ENCODE measurements at regions not wholly inside any gene's neighbourhood (a gene's known extent, or its start where the extent isn't known, plus 50 kb on each side); places are given as distances from the start of the nearest gene placed in this dataset.
"Not testable (repeated sequence)": the region's sequence is repeated elsewhere in the genome, so short reads cannot be mapped to it uniquely, and the experiment has no call there.

DNA sequence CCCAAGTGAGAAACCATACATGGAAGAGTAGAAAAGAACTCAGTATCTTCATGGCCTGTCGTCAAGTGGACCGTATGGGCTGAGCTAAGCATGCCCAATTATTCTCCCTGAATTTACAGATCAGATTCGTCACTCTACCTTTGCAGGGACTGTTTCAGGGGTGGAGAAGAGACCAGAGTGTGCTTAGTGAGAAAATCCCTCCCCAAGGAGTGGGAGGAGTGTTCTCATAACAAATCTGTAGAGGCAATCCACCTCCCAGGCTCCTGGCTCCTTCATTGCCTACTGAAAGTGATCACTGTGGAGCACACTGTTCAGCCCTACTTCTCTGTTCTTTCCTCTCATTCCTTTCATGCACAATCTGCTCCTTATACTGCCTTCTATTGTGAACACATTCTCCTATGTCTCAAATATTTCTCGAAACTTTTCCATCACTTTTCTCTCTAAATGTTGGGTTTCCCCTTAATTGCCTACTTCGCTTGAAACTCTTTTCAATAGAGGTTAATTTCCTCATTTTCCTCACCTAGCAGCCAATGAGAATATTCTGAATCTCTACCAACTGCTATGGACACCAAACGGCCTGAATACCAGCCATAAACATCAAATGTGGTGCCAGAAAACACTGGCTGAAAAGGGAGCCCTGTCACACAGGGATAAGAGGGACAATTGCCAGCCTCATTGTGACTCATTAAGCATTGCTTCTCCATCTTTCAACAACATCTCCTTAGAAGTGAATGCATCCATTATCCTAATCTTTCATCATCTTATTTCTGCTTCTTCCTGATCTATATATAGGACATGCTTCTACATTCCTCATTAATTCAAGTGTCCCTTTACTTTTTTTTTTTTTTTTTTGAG, 398.3 kb downstream of the UTRN start:
- no peak for DNase-seq (ENCODE audit: low spot score)
- no peak overlapping the region for H3K4me3 ChIP-seq
- H3K9me3 ChIP-seq: peaks cover 0 to 24% of the 10 kb centered on the region in 2 donors
- H3K27ac ChIP-seq: no peak overlapping the region
- H3K36me3 ChIP-seq: no peaks in the 10 kb centered on the region
- no peaks in the 10 kb centered on the region for H3K27me3 ChIP-seq
- peaks cover 0 to 13% of the 10 kb centered on the region in 2 donors for H3K4me1 ChIP-seq
- TF ChIP-seq CTCF (IDR thresholded peaks at IDR 0.05): no peak

DNA sequence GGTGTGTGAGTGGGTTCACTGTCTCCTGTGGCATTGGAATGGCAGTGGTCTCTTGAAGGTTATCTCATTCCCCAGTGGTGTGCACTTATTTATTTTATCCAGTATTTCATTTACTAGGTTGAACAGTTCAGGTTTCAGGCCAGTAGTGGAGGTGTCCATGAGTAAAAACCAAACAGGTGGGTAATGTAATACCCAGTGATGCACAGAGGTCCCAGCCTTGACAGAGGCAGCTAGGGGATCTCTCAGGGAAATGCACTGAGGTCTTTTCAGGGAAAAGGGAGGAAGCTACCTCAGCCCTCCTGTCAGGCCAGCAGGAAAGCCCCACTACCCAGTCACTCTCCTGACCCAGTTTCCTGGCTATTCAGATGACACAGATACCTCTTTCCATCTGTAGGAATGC, 403.6 kb downstream of the UTRN start:
- Histone ChIP-seq H3K4me3 (no peak overlapping the region), H3K27me3 (no peaks in the 10 kb centered on the region), H3K36me3 (no peaks in the 10 kb centered on the region), H3K27ac (no peak overlapping the region), H3K4me1 (no peaks in the 10 kb centered on the region), H3K9me3 (peaks cover 0 to 36% of the 10 kb centered on the region in 2 donors)
- no peak for TF ChIP-seq CTCF (IDR thresholded peaks at IDR 0.05)
- DNase-seq (ENCODE audit: low spot score): no peak

DNA sequence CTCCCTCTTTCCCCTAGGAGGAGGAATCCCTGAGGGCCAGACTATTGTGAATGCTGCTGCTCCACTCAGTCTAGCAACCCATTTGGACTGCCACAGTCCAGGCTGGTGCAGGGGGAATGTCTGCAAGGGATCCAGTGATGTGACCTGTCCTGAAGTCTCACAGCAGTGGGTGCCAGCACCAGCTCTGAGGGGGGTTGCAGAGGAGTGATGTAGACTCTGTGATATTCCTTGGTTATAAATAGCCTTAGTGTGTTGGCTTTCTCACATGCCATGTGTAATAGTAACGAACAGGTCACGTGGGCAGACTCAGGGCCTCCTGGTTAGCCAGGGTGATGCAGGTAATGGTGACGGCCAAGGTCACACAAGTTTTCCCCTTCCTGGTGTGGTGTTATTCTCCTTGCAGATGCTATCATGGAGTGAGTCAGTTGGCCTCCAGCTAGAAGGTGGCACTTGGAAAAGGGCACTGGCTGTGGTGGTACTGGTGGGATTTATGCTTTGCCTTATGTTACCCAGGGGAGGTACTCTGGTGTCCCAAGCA, 404.4 kb downstream of the UTRN start:
- Histone ChIP-seq H3K27me3 (no peaks in the 10 kb centered on the region), H3K27ac (no peak overlapping the region), H3K4me1 (no peaks in the 10 kb centered on the region), H3K9me3 (peaks cover 0 to 36% of the 10 kb centered on the region in 2 donors), H3K36me3 (no peaks in the 10 kb centered on the region), H3K4me3 (no peak overlapping the region)
- TF ChIP-seq CTCF (IDR thresholded peaks at IDR 0.05): no peak
- DNase-seq (ENCODE audit: low spot score): no peak

DNA sequence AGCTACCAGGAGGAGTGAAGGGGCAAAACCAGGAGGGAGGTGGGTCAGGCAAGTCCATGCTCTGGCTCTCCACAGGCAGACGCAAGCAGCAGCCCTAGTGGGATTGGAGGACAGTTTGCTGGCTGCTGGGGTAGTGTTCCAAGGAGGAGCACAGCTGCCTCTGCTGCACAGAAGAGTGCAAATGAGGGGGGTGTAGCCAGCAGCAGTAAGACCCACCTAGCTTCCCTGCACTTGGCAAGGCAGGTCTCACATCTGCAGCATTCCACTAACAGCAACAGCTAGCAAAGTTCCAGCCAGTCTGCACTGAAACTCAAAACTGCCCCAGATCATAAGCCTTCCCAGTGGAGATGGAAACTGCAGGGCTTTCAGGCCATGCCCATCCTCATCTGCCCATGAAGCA, 405.0 kb downstream of the UTRN start:
- Histone ChIP-seq H3K36me3 (no peaks in the 10 kb centered on the region), H3K9me3 (peaks cover 0 to 36% of the 10 kb centered on the region in 2 donors), H3K27ac (no peak overlapping the region), H3K27me3 (no peaks in the 10 kb centered on the region), H3K4me3 (no peak overlapping the region), H3K4me1 (no peaks in the 10 kb centered on the region)
- TF ChIP-seq CTCF (IDR thresholded peaks at IDR 0.05): no peak
- DNase-seq (ENCODE audit: low spot score): no peak

GRCh38 chr6:144690666-144691065, 405.5 kb downstream of the UTRN start:
- H3K9me3 ChIP-seq: peaks cover 0 to 36% of the 10 kb centered on the region in 2 donors
- TF ChIP-seq CTCF (IDR thresholded peaks at IDR 0.05): no peak
- no peak overlapping the region for H3K27ac ChIP-seq
- no peaks in the 10 kb centered on the region for H3K4me1 ChIP-seq
- no peaks in the 10 kb centered on the region for H3K36me3 ChIP-seq
- no peak for DNase-seq (ENCODE audit: low spot score)
- H3K4me3 ChIP-seq: no peak overlapping the region
- no peaks in the 10 kb centered on the region for H3K27me3 ChIP-seq

DNA sequence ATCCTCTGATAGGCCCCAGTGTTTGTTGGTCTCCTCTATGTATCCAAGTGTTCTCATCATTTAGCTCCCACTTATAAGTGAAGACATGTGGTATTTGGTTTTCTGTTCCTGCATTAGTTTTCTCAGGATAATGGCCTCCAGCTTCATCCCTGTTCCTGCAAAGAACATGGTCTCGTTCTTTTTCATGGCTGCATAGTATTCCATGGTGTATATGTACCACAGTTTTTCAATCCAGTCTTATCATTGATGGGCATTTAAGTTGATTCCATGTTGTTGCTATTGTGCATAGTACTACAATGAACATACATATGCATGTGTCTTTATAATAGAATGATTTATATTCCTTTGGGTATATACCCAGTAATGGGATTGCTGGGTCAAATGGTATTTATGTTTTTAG, 406.9 kb downstream of the UTRN start:
- H3K4me3 ChIP-seq; H3K36me3 ChIP-seq; H3K27ac ChIP-seq; H3K27me3 ChIP-seq; H3K4me1 ChIP-seq; DNase-seq (ENCODE audit: low spot score): not testable (repeated sequence)
- peaks cover 0 to 22% of the 10 kb centered on the region in 2 donors for H3K9me3 ChIP-seq
